ENCODE measurements at regions not wholly inside any gene's neighbourhood (a gene's known extent, or its start where the extent isn't known, plus 50 kb on each side); places are given as distances from the start of the nearest gene placed in this dataset.

DNA sequence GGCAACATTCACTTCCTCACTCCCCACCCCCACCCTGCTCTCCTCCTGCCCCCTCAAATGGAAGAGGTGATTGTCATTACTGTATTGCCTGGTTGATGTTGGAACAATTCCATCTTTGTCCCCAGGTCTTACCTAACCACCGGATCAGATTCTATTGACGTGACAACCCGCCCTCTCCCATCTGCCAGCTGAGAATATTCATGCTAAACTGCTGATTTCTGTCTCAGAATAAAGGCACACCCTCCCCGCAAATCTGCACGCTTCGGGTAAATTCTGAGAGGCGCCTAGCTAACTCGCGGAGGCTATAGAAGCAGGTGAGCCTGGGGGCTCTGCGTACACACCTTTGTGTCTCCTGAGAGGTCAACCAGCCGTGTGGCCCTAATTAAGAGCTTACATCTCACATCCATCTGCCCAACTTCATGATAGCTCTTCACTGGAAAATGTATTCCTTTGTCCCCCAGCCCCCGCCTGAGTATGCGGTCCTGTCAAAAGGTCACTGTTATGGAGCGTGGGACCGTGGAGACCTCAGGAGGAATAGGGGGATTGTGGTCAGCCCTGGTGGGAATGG is 1054.3 kb downstream of the VRK1 start:
- no peaks in the 10 kb centered on the region for H3K27me3 ChIP-seq (ENCODE audit: control insufficient read depth, insufficient read depth, low read length)
- peaks cover 42% of the 10 kb centered on the region for H3K9me3 ChIP-seq (ENCODE audit: control insufficient read depth, insufficient read depth, low read length)
- ChIA-PET POLR2A (no interaction called here), CTCF (no interaction called here)
- H3K4me3 ChIP-seq (ENCODE audit: low read depth, low read length) = no peak overlapping the region
- no peak for DNase-seq (ENCODE audit: low read depth, low spot score)
- no peak overlapping the region for H3K27ac ChIP-seq (ENCODE audit: low read depth, low read length)
- TF ChIP-seq, protein P1, sequence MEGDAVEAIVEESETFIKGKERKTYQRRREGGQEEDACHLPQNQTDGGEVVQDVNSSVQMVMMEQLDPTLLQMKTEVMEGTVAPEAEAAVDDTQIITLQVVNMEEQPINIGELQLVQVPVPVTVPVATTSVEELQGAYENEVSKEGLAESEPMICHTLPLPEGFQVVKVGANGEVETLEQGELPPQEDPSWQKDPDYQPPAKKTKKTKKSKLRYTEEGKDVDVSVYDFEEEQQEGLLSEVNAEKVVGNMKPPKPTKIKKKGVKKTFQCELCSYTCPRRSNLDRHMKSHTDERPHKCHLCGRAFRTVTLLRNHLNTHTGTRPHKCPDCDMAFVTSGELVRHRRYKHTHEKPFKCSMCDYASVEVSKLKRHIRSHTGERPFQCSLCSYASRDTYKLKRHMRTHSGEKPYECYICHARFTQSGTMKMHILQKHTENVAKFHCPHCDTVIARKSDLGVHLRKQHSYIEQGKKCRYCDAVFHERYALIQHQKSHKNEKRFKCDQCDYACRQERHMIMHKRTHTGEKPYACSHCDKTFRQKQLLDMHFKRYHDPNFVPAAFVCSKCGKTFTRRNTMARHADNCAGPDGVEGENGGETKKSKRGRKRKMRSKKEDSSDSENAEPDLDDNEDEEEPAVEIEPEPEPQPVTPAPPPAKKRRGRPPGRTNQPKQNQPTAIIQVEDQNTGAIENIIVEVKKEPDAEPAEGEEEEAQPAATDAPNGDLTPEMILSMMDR (IDR thresholded peaks at IDR 0.05; ENCODE audit: low read depth, low read length) = no peak

DNA sequence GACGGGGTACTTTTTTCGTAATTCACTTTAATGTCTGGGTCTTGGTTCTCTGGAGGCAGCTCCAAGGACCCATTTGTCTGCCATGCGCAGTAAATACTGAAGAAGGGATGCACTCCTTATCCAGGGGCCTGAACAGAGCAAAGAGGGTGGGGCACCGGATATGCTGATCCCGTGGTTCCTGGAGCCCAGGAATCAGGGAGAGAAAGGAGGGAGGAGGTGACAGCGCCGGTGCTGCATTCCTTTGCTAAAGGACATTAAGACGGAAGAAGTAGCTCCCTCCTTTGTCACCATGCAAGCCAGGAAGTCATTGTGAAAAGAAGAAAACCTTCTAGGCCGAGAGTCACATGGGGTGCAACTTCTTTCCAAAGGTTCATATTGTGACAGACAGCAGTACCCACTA is 1057.7 kb downstream of the VRK1 start:
- POLR2A ChIA-PET = no interaction called here
- TF ChIP-seq, protein P1 (IDR thresholded peaks at IDR 0.05; ENCODE audit: low read depth, low read length) = no peak
- DNase-seq (ENCODE audit: low read depth, low spot score) = no peak
- Histone ChIP-seq H3K27me3 (ENCODE audit: control insufficient read depth, insufficient read depth, low read length) (no peaks in the 10 kb centered on the region), H3K4me3 (ENCODE audit: low read depth, low read length) (no peak overlapping the region), H3K9me3 (ENCODE audit: control insufficient read depth, insufficient read depth, low read length) (peaks cover 37% of the 10 kb centered on the region), H3K27ac (ENCODE audit: low read depth, low read length) (no peak overlapping the region)
- CTCF ChIA-PET = no interaction called here

DNA sequence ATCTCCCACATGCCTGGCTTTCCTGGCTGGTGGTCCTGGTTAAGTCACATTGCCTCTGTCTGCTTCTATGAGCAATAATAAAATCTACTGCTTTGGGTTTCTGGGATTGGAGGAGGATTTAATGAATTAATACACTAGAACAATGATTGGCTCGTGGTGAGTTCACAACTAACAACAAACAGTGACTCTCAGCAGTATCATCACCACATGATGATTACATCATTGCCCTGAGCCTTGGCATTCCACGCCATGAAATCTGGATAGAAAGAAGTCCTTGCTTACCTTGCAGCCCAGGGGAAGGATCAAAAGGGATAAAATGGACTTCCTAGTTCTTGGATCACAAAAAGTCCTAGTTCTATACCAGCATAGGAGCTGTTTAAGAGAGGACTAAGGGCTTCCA is 1069.0 kb downstream of the VRK1 start:
- TF ChIP-seq, protein P1 (IDR thresholded peaks at IDR 0.05; ENCODE audit: low read depth, low read length) = no peak
- no peak overlapping the region for H3K4me3 ChIP-seq (ENCODE audit: low read depth, low read length)
- DNase-seq (ENCODE audit: low read depth, low spot score) = no peak
- ChIA-PET POLR2A (no interaction called here), CTCF (no interaction called here)
- H3K27ac ChIP-seq (ENCODE audit: low read depth, low read length) = no peak overlapping the region
- H3K27me3 ChIP-seq (ENCODE audit: control insufficient read depth, insufficient read depth, low read length) = no peaks in the 10 kb centered on the region
- H3K9me3 ChIP-seq (ENCODE audit: control insufficient read depth, insufficient read depth, low read length) = peaks cover 39% of the 10 kb centered on the region

DNA sequence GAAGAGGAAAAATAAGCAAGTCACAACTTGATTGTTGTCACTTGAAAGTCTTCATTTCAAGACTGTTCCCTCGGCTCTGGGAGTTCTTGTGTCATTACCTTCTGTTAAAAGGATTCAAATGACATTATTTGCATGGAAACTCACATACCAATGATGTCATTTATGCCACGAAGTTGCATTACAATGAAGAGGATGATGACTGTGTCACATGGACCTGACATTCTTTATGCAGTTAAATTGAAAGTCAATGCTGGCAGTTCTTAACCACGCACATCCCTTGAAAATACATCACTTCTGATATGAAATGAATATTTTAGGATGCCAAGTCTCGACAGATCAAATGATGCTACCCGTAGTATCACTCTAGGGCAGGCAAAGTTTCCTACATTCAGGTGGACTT is 1069.5 kb downstream of the VRK1 start:
- DNase-seq (ENCODE audit: low read depth, low spot score) = no peak
- Histone ChIP-seq H3K9me3 (ENCODE audit: control insufficient read depth, insufficient read depth, low read length) (peaks cover 40% of the 10 kb centered on the region), H3K27ac (ENCODE audit: low read depth, low read length) (no peak overlapping the region), H3K4me3 (ENCODE audit: low read depth, low read length) (no peak overlapping the region), H3K27me3 (ENCODE audit: control insufficient read depth, insufficient read depth, low read length) (no peaks in the 10 kb centered on the region)
- ChIA-PET POLR2A (no interaction called here), CTCF (no interaction called here)
- TF ChIP-seq, protein P1 (IDR thresholded peaks at IDR 0.05; ENCODE audit: low read depth, low read length) = no peak

DNA sequence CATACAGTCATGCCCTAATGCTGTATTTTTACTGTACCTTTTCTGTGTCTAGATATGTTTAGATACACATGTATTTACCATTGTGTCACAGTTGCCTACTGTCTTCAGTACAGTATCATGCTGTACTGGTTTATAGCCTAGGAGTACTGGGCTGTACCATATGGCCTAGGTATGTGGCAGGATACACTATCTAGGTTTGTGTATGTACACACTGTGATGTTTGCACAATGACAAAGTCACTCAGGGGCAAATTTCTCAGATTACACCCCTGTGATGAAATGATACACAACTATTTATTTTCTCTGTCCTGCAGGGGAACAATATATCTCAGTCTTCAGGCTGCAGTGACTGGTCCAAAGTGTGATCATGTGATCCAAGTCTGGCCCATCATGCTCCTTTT is 1076.1 kb downstream of the VRK1 start:
- Histone ChIP-seq H3K27me3 (ENCODE audit: control insufficient read depth, insufficient read depth, low read length) (no peaks in the 10 kb centered on the region), H3K9me3 (ENCODE audit: control insufficient read depth, insufficient read depth, low read length) (peaks cover 32% of the 10 kb centered on the region), H3K27ac (ENCODE audit: low read depth, low read length) (no peak overlapping the region), H3K4me3 (ENCODE audit: low read depth, low read length) (no peak overlapping the region)
- TF ChIP-seq, protein P1 (IDR thresholded peaks at IDR 0.05; ENCODE audit: low read depth, low read length) = no peak
- no peak for DNase-seq (ENCODE audit: low read depth, low spot score)
- ChIA-PET CTCF (no interaction called here), POLR2A (no interaction called here)

All from AG04450 (cell line).